ENCODE measurements at regions not wholly inside any gene's neighbourhood (a gene's known extent, or its start where the extent isn't known, plus 50 kb on each side); places are given as distances from the start of the nearest gene placed in this dataset.

- TF ChIP-seq CTCF (IDR thresholded peaks at IDR 0.05; ENCODE audit: poor library complexity, severe bottlenecking): no peak
- TF ChIP-seq POLR2AphosphoS5 (IDR thresholded peaks at IDR 0.05): no peak
- no peak for TF ChIP-seq SMC3 (conservative IDR thresholded peaks at IDR 0.05; ENCODE audit: poor library complexity)
- TF ChIP-seq EP300 (conservative IDR thresholded peaks at IDR 0.05; ENCODE audit: poor library complexity, severe bottlenecking): no peak
Observed at GRCh38 chr14:84225268-84225667, 1304.7 kb upstream of the FLRT2 start.
